COLO668 (cell line): ENCODE measurements at regions not wholly inside any gene's neighbourhood (a gene's known extent, or its start where the extent isn't known, plus 50 kb on each side); places are given as distances from the start of the nearest gene placed in this dataset.

Experiments
- DNase-seq: peaks from one replicate; lab custom pipeline; 2025; ENCODE audit not compliant: unreplicated experiment; lab: John Stamatoyannopoulos, UW

DNA sequence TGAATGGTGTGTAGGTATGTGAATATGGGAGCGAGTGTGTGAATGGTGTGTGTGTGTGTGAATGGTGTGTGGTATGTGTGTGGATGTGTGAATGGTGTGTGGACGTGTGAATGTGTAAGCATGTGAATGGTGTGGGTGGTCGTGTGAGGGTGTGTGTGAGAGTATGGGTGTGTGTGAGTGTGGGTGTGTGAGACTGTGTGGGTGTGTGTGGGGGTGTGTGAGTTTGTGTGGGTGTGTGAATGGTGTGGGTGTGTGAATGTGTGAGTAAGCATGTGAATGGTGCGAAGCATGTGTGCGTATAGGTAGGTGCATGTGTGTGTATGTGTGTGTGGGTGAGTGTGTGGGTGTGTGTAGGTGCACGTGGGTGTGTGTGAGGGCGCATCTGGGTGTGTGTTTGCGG lies 160.7 kb upstream of the COBL start:
- no peak for DNase-seq

GRCh38 chr7:51476026-51476425 lies 159.4 kb upstream of the COBL start:
- DNase-seq, result no peak

- no peak for DNase-seq
These were observed 156.3 kb upstream of the COBL start for GRCh38 chr7:51472873-51473272.

DNA sequence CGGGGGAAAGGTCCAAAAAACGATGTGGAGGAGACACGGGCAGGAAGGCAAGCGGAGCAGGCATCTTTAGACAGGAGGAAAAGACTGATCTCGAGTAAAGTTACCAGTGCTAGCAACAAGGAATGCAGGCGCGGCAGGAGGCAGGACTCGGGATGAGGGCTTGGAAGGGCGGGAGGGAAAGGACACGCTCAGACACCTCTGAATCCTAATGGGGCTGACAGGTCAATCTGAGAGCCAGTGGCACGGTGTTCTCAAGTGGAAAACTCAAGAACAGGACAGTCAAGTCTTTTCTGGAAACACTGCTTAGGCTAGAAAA lies 155.3 kb upstream of the COBL start:
- no peak for DNase-seq

- no peak for DNase-seq
These were observed 154.8 kb upstream of the COBL start for GRCh38 chr7:51471210-51471980.

GRCh38 chr7:51467384-51468017 lies 150.9 kb upstream of the COBL start:
- no peak for DNase-seq

DNA sequence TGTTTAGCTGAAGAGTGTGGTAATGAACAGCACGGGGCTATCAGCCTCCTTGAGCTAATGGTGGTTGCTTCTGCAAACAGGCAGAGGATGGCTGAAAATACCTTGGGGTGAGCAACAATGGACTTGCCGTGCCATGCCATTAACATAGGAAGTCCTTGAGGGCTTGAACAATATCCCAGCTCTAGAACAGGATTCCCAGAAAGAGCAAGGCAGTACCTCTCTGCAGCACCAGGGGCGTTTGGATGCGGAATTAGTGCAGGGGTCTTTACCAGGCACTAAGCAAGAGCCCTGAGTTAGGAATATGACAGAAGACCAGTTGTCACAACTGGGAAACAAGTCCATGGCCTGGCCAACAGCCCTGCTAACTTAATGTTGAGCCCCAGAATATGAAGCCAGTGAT lies 143.2 kb upstream of the COBL start:
- DNase-seq, result no peak

DNA sequence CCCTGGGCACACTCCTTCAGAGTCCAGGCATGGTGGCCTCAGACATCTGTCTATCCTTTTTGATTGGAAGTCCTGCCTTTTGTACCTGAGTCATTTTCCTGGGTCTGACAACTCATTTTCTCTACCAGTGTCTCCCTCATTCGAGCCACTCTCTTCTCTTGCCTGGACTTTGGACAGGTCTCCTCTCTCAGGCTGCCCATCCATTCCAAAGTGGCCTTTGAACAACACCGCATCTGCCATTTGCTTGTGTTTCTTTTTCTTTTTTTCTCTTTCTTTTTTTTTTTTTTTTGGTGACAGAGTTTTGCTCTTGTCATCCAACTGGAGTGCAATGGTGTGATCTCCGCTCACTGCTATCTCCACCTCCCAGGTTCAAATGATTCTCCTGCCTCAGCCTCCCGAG lies 142.1 kb upstream of the COBL start:
- no peak for DNase-seq

- no peak for DNase-seq
These were observed 140.5 kb upstream of the COBL start for GRCh38 chr7:51457079-51457478.

GRCh38 chr7:51456431-51457060 lies 139.9 kb upstream of the COBL start:
- DNase-seq, result no peak

DNA sequence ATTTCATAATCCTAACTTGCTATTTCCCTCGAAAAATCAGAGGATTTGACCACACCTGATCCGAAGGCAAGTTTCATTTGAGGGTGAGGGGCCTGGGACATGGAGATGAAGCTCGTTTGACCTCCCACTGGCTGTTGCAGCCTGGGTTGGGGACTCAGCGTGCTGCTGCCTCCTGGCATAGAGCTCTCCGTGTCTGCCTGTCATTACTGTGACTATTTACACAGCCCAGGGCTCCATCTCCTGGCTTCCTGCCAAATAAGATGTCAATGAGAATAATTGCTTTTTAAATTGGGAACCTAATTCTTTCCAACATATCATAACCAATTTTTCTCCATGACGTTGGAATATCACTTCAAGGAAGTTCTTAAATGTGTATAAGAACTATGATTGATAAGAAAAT lies 139.3 kb upstream of the COBL start:
- DNase-seq, result peak; percentile 89

DNA sequence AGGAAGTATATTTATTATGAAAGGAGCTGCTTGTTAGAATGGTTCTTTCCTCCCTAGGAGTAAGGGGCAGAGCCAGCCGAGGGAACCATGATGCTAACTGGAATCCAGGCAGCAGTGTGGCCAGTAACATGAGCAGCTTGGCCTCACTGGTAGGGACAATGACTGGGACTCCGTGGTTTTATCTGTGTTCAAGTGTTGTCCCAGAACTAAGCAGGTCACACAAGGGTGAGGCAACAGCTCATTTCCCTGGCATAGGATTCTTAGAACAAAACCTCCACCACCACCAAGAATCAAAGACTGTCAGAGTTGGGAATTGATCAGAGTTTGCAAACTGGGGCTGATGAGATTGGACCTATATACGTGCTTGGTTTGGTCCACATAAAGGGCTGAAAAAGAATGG lies 138.9 kb upstream of the COBL start:
- peak; percentile 53 for DNase-seq

DNA sequence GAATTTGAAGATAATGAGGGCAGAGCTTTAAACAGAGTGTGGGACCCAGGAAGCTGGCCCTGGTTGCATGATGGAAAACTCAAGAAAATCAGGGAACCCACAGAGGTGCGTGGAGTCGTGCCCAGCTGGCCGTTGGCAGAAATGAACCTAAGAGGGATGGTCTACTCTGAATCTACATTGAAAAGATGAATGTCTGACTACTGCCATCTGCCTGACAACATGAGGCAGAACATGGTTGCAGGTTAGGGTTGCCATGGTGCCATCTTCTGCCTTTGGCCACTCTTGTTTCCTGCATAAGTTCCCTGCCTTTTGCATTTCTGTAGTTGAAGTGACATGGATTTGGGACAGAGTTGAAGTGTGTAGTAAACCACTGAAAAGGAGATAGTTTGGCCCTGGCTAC lies 138.5 kb upstream of the COBL start:
- DNase-seq, result no peak

DNA sequence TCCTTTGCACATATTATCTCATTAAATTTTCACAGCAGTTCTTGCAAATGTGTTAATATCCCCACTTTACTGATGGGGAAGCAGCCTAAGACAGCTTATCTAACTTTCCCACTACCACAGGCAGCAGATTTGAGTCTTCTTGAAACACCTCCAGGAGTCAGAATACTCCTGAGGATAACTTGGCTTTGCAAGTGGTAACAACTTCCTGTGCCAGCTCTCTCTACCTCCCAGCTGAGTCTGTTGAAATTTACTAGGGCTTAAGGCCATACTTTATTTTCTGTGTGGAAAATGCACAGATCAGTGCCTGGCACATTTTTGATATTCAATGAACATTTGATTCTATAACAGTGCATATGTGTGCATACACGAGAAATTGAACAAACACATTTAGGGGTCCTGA lies 136.1 kb upstream of the COBL start:
- DNase-seq, result no peak

- no peak for DNase-seq
These were observed 135.3 kb upstream of the COBL start for GRCh38 chr7:51451751-51452476.

GRCh38 chr7:51450541-51450940 lies 133.9 kb upstream of the COBL start:
- DNase-seq, result no peak

- no peak for DNase-seq
These were observed 130.2 kb upstream of the COBL start for GRCh38 chr7:51446785-51447184.

DNA sequence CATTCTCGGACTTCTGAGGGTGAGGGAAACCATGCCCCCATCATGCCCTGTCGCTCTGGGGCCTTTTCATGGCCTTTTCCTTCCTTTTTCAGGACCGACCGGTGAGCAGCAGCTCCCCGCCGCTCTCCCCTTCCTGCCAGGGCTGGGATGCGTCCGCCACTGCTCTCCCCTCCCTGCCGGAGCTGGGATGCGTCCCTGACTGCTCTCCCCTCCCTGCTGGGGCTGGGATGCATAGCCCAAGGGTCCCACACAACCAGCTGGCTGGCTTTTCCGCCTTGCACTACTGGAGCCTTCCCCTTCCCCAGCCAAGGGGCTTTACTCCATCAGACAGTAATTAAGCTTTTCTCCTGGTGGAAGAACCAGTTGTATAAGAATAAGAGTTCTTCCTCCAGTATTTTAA lies 129.7 kb upstream of the COBL start:
- DNase-seq, result no peak

GRCh38 chr7:51444936-51445335 lies 128.3 kb upstream of the COBL start:
- no peak for DNase-seq

DNA sequence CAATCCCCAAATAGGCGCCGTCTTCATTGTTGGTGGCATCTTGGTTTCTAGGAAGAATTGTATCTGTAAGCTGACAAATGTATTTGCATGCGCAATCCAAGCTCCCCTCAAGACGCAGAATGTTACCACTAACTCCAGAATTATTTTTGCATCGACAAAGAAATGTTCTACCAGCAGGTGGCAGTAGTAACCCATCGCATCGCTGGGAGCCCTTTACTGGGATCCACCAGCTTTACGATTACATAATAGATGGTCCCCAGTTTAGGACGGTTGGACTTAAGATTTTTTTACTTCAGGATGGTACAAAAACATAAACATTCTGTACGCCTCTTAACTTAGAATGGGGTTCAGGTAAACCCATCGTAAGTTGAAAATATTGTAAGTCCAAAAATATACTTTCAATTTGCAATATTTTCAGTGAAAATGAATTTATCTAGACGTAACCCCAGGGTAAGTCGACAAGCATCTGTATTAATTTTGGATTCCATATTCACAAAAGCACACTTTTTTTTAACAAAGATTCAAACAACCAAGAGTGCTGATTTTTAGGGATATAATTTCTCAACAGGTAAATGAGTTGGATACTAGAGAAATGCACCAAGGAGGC lies 114.0 kb upstream of the COBL start:
- DNase-seq, result peak; percentile 84

DNA sequence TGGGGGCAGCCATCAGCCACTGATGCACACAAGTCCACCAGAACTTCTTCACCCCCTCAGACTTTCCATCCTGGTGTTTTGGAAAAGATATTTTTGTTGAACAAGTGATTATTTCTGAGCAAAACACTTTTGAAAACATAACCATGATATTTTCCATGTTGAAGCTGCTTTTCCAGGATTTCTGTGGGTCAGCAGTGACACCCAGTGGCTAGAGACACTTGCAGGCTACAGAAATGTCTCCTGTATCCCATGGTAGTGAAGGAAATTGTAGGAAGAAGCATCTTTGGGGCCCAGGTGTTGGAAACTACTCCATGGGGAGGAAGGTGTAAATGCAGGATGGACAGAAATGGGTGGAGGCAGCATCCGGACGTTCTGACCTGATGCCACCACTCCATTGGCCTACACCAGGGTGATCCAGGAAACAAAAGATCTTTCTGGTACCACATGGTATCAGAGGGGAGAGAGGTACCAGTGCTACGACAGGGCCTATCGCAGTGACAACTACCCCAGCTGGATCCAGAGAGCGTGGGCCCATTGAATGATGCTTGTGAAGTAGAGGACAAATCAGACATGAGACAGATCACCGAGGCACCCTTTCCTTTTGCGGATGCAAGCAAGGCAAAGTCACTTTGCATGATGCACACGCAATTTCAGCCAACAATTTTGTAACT lies 111.7 kb upstream of the COBL start:
- peak; percentile 63 for DNase-seq
